Psoas muscle (tissue), 7 donors: ENCODE measurements at regions not wholly inside any gene's neighbourhood (a gene's known extent, or its start where the extent isn't known, plus 50 kb on each side); places are given as distances from the start of the nearest gene placed in this dataset.

Experiments
- ATAC-seq, 4 donors: fragments of 200-7000 bp; cut with Tn5 transposase; one replicate each; pipeline ENCODE4 v1.9.1; 2020; ENCODE audit warnings: moderate library complexity in 3 of 4, mild to moderate bottlenecking in 2 of 4
- DNase-seq, 2 donors: peaks; one replicate each; pipeline ENCODE4 v3.0.0-alpha.2; 2020
- H3K27ac ChIP-seq: fragments of 200-600 bp; one replicate; pipeline ENCODE4 v1.8.0; 2022
- H3K27me3 ChIP-seq, 3 donors: fragments of 200-600 bp in 1 of 3; one replicate each; pipeline versions ENCODE4 v1.6.1 to v1.8.0; 2013 to 2022; ENCODE audit warnings: low read length in 2 of 3, mild to moderate bottlenecking in 2 of 3, moderate library complexity in 1 of 3; ENCODE audit not compliant: insufficient read depth in 3 of 3
- H3K36me3 ChIP-seq, 2 donors: fragments of 200-600 bp in 1 of 2; one replicate each; pipeline versions ENCODE4 v1.6.1 to v1.8.0; 2013 to 2022; ENCODE audit warnings: low read depth in 1 of 2, mild to moderate bottlenecking in 1 of 2, moderate library complexity in 1 of 2; ENCODE audit not compliant: insufficient read depth in 1 of 2
- H3K4me1 ChIP-seq: fragments of 200-600 bp; one replicate; pipeline ENCODE4 v1.8.0; 2022
- H3K4me3 ChIP-seq: fragments of 200-600 bp; one replicate; pipeline ENCODE4 v1.8.0; 2022; ENCODE audit warnings: mild to moderate bottlenecking
- H3K9me3 ChIP-seq: fragments of 200-600 bp; one replicate; pipeline ENCODE4 v1.8.0; 2022
- WGBS, 3 donors: extraction: QIAGEN DNeasy Blood & Tissue Kit; methylation state at CpG; one replicate each; pipeline versions ENCODE4 v1.1.6 to v1.1.7; 2013; 5-methylcytosine and 5-hydroxymethylcytosine counted together
- intact Hi-C, 2 donors: fragments of 100-400 bp; cut with DNase I; formaldehyde crosslinking; loops; one replicate each; pipeline versions ENCODE4 v1.11.0 to v1.14.2; 2022
- TF ChIP-seq, protein P1 (sequence below): fragments of 200-600 bp; IDR thresholded peaks from one replicate; pipeline ENCODE4 v1.8.0; 2022; ENCODE audit warnings: antibody characterized with exemption
- donor health status: healthy with polysubstance abuse.
- donor health status: DM: no; HTN: no; CAD: no; lungs with moderate emphysema.
- donor health status: Bipolar disorder and iron deficiency.
- donor health status: healthy.
- donor health status: DM: yes; HTN: yes; CAD: no.
- donor health status: DM: no; HTN: no; CAD: no.
- donor health status: DM: yes; HTN: yes; CAD: no.

DNA sequence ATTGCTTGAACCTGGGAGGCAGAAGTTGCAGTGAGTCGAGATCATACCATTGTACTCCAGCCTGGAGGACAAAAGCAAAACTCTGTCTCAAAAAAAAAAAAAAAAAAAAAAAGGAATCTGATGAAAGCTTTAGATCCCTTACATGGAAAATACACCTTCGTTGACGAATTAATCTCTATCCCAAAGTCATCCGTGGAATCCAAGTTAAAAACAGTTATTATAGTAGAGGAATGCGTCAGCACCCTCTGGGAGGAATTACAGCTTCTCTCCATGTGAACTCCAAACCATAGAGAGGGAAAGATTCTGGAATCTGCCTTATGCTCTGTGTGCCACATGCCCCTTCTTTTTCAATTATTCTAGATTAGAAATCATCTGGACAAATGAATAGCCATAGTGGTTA, 192.3 kb upstream of the C2CD4B start:
- no peak overlapping the region for H3K4me3 ChIP-seq
- intact Hi-C loops, result no loop called here
- no peaks in the 10 kb centered on the region for H3K36me3 ChIP-seq
- H3K27me3 ChIP-seq, result peaks cover 0 to 4% (median 3%) of the 10 kb centered on the region in 3 donors
- WGBS, 3 donors, result 79 to 86% (median 83%) methylated on average over 5 of the region's 5 CpGs
- no peak overlapping the region for H3K27ac ChIP-seq
- no peaks in the 10 kb centered on the region for H3K4me1 ChIP-seq
- ATAC-seq (no peak), DNase-seq (no peak)
- H3K9me3 ChIP-seq, result no peaks in the 10 kb centered on the region
- TF ChIP-seq, protein P1, sequence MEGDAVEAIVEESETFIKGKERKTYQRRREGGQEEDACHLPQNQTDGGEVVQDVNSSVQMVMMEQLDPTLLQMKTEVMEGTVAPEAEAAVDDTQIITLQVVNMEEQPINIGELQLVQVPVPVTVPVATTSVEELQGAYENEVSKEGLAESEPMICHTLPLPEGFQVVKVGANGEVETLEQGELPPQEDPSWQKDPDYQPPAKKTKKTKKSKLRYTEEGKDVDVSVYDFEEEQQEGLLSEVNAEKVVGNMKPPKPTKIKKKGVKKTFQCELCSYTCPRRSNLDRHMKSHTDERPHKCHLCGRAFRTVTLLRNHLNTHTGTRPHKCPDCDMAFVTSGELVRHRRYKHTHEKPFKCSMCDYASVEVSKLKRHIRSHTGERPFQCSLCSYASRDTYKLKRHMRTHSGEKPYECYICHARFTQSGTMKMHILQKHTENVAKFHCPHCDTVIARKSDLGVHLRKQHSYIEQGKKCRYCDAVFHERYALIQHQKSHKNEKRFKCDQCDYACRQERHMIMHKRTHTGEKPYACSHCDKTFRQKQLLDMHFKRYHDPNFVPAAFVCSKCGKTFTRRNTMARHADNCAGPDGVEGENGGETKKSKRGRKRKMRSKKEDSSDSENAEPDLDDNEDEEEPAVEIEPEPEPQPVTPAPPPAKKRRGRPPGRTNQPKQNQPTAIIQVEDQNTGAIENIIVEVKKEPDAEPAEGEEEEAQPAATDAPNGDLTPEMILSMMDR, result no peak

DNA sequence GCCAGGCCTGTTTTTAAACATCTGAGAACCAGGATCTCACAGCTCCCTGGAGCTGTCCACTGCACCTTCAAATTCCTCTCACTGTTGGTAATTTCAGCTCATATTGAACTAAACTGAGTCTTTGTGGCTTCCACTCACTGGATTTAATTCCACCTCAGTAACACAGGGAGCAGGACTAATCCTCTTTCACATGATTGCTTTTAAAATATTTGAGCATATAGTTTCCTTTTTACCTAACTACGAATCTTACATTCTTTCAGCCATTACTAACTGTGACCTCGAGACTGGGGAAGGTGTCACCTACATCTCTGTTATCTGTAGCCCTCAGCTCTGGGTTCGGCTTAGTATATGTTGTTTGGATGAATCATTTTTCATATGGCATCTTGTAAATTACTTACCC, 194.3 kb upstream of the C2CD4B start:
- no peaks in the 10 kb centered on the region for H3K4me1 ChIP-seq
- WGBS, 3 donors, result 59 to 88% (median 79%) methylated on average over 3 of the region's 3 CpGs
- no peaks in the 10 kb centered on the region for H3K9me3 ChIP-seq
- DNase-seq (no peak), ATAC-seq (no peak)
- H3K27ac ChIP-seq, result no peak overlapping the region
- H3K27me3 ChIP-seq, result peaks cover 0 to 4% (median 3%) of the 10 kb centered on the region in 3 donors
- no peak overlapping the region for H3K4me3 ChIP-seq
- TF ChIP-seq, protein P1, result no peak
- intact Hi-C loops, result no loop called here
- H3K36me3 ChIP-seq, result no peaks in the 10 kb centered on the region

DNA sequence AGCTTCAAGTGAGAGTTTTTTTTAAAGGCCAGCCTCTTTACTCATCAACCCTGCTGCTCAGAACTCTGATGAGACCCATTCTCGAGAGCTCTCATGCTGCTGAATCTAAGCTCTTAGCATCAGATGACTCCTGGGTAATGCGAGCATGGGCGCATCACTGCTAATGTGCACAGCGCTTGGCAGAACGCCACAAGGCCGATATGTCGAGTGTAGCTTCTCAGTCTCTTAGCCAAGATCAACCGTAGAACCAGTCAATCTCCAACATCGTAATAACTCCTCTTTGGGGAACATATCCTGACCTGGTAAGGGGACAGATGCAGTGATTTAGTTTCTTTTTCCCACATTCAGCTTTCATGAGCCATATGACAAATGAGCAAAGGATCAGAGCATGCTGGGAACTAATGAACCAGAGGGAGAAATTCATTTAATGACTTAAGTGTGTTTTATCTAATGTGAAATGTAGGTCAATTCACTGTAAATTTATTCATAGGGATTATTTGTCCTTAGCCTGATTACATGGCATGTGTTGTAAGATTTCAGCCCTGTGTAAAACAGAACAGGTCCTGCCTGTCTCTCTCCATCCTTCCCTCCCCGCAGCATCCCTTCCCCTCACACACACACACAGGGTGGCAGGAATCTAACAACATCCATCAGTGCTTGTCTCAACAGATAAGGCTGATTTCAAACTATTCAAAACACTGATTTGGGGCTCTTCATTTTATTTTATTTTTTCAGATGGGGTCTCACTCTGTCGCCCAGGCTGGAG, 195.4 kb upstream of the C2CD4B start:
- H3K4me3 ChIP-seq, result no peak overlapping the region
- ATAC-seq, result no peak
- WGBS, 3 donors, result 68 to 69% (median 69%) methylated on average over 11 of the region's 11 CpGs
- peaks cover 0 to 4% (median 3%) of the 10 kb centered on the region in 3 donors for H3K27me3 ChIP-seq
- H3K9me3 ChIP-seq, result no peaks in the 10 kb centered on the region
- H3K27ac ChIP-seq, result no peak overlapping the region
- TF ChIP-seq, protein P1, result no peak
- intact Hi-C loops, result no loop called here
- no peaks in the 10 kb centered on the region for H3K36me3 ChIP-seq
- H3K4me1 ChIP-seq, result no peaks in the 10 kb centered on the region
- no peak for DNase-seq

DNA sequence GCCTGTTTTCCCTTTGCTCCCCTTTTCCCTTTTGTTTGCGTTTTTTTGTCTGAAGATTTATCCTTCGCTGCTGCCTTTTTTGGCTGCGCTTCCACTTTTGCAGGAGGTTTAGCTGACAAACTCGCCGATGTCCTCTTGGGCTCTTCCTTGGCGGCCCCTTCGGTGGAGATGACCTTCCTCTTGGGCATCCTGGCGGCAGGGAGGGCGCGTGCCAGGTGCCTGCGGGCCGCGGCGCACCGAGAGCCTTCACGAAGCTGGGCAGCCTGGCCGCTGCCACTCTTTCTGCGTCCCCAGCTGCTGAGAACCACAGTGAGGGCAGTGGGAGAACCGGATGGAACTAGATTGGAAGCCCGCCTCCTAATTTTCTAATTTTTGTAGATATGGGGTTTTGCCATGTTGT, 197.1 kb upstream of the C2CD4B start:
- intact Hi-C loops, result no loop called here
- H3K27me3 ChIP-seq, result peaks cover 0 to 4% (median 3%) of the 10 kb centered on the region in 3 donors
- ATAC-seq (no peak), DNase-seq (no peak)
- no peak overlapping the region for H3K4me3 ChIP-seq
- no peaks in the 10 kb centered on the region for H3K9me3 ChIP-seq
- H3K4me1 ChIP-seq, result no peaks in the 10 kb centered on the region
- no peak overlapping the region for H3K27ac ChIP-seq
- WGBS, 3 donors, result 78 to 82% (median 79%) methylated on average over 20 of the region's 20 CpGs
- TF ChIP-seq, protein P1, result no peak
- H3K36me3 ChIP-seq, result no peaks in the 10 kb centered on the region

DNA sequence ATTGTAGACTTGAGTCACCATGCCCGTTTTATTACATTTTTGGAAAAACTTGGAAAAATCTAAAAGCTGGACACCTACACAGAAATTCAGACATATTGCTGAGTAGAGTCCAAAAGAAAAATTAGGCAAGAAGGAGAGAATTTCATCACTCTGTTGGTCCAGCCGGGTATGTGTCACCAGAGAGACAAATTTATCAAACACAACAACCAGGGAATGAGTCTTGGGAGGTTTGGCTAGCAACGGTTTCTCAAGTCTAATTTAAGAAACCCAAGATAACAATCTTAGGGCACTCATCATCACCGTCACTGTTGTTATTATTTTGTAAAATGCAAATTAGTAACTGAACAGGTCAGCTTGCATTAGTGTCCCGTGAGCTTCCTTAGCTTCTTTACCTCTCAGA, 197.5 kb upstream of the C2CD4B start:
- 70 to 76% (median 73%) methylated on average over 5 of the region's 5 CpGs for WGBS, 3 donors
- DNase-seq (no peak), ATAC-seq (no peak)
- Histone ChIP-seq H3K9me3 (no peaks in the 10 kb centered on the region), H3K4me1 (no peaks in the 10 kb centered on the region), H3K36me3 (no peaks in the 10 kb centered on the region), H3K4me3 (no peak overlapping the region), H3K27ac (no peak overlapping the region), H3K27me3 (peaks cover 0 to 4% (median 3%) of the 10 kb centered on the region in 3 donors)
- intact Hi-C loops, result no loop called here
- TF ChIP-seq, protein P1, result no peak
